ENCODE measurements at regions not wholly inside any gene's neighbourhood (a gene's known extent, or its start where the extent isn't known, plus 50 kb on each side); places are given as distances from the start of the nearest gene placed in this dataset.
"Not testable (repeated sequence)": the region's sequence is repeated elsewhere in the genome, so short reads cannot be mapped to it uniquely, and the experiment has no call there.

DNA sequence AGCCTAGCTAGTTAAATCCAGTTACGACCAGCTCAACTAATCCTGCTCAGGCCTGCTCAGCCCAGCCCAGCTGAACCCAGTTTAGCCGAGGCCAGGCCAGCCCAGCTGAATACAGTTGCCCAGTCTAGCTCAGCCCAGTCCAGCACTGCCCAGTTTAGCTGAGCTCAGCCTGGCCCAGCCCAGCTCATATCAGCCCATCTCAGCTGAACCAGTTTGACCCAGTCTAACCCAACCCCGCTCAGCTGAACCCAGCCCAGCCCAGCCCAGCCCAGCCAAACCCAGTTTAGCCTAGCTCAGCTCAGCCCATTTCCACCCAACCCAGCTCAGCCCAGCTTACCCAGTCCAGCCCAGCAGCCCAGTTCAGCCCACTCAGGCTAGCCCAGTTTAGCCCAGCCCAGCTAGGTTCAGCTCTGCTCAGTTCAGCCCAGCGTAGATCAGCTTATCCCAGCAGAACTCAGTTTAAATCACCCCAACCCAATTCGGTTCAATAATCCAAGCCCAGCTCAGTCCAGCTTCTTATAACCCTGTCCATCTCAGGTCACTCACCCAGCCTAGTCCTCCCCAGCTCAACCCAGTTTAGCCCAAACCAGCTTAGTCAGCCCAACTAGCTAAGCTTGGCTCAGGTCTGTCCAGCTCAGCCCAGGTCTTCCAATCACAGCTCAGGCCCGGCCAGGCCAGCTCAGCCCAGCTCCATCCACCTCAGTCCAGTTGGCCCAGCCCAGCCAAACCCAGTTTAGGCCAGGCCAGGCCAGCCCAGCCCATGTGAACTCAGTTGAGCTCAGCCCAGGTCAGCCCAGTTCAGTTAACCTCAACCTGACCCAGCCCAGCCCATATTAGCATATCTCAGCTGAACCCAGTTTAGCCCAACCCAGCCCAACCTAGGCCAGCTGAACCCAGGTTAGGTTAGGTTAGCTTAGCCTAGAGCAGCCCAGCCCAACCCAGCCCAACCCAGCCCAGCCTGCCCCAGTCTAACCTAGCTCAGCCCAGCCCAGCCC, 76.7 kb downstream of the TMEM121 start:
- intact Hi-C loops (cut with DNase I) = no loop called here
- no peak overlapping the region for H3K4me3 ChIP-seq
- ATAC-seq (peak; percentile 18), DNase-seq (peak in 1 of 4 donors; percentile 59)
- no peaks in the 10 kb centered on the region for H3K27me3 ChIP-seq
- no peaks in the 10 kb centered on the region for H3K4me1 ChIP-seq
- no peaks in the 10 kb centered on the region for H3K36me3 ChIP-seq
- TF ChIP-seq, protein P1, sequence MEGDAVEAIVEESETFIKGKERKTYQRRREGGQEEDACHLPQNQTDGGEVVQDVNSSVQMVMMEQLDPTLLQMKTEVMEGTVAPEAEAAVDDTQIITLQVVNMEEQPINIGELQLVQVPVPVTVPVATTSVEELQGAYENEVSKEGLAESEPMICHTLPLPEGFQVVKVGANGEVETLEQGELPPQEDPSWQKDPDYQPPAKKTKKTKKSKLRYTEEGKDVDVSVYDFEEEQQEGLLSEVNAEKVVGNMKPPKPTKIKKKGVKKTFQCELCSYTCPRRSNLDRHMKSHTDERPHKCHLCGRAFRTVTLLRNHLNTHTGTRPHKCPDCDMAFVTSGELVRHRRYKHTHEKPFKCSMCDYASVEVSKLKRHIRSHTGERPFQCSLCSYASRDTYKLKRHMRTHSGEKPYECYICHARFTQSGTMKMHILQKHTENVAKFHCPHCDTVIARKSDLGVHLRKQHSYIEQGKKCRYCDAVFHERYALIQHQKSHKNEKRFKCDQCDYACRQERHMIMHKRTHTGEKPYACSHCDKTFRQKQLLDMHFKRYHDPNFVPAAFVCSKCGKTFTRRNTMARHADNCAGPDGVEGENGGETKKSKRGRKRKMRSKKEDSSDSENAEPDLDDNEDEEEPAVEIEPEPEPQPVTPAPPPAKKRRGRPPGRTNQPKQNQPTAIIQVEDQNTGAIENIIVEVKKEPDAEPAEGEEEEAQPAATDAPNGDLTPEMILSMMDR (IDR thresholded peaks at IDR 0.05) = no peak
- H3K27ac ChIP-seq = no peak overlapping the region
- H3K9me3 ChIP-seq = no peaks in the 10 kb centered on the region

GRCh38 chr14:105604531-105605463, 78.4 kb downstream of the TMEM121 start:
- H3K9me3 ChIP-seq; H3K4me1 ChIP-seq; H3K36me3 ChIP-seq; ATAC-seq; H3K4me3 ChIP-seq; DNase-seq; H3K27ac ChIP-seq; intact Hi-C loops (cut with DNase I); H3K27me3 ChIP-seq: not testable (repeated sequence)

DNA sequence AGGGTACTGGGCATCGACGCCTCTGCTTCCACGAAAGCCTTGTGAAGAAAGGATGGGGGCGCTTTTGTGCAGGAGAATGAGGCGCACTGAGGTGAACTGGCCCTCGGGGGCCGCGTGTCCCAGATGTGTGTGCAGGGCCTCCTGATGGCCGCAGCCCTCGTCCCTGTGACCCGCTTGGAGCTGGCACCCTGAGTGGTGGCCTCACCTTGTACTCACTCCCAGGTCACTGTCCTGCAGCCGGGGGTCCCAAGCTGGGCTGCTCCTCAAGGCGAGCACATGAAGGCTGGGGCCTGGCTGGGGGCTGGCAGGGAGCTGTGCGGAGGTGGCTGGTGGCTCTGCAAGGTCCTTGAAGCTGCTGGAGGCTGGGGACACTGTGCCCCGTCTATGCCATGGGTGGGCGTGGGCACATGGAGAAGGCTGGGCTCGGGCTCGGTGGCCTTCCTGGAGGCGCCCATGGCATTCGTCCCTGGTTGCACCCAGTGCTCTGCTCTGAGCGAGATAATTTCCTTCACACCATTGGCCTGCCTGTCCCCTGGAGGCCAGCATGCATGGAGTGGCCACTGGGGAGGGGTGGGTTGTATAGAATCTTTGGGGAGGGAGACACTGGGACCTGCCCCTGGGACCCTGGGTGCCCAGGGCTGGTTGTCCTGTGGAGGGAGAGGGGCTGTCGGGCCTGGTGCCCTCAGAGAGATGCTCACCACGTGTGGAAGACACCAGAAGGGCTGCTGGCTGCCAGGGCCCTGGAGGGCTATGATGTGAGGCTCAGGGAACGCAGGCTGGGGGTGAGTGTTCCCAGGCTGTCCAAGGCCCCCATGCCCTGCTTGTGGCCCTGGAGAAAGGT, 79.3 kb downstream of the TMEM121 start:
- intact Hi-C loops (cut with DNase I) = no loop called here
- peak in 1 of 4 donors; percentile 73 for DNase-seq

GRCh38 chr14:105606305-105606975, 80.1 kb downstream of the TMEM121 start:
- H3K9me3 ChIP-seq; H3K36me3 ChIP-seq; intact Hi-C loops (cut with DNase I); H3K4me3 ChIP-seq; H3K4me1 ChIP-seq; H3K27me3 ChIP-seq; DNase-seq; H3K27ac ChIP-seq; ATAC-seq: not testable (repeated sequence)

More for the DNA sequence above, 79.3 kb downstream of the TMEM121 start:
- Histone ChIP-seq H3K27ac (no peak overlapping the region), H3K9me3 (no peaks in the 10 kb centered on the region), H3K36me3 (no peaks in the 10 kb centered on the region), H3K4me3 (no peak overlapping the region), H3K27me3 (no peaks in the 10 kb centered on the region), H3K4me1 (no peaks in the 10 kb centered on the region)
- TF ChIP-seq, protein P1 (IDR thresholded peaks at IDR 0.05) = no peak
- ATAC-seq = no peak

DNA sequence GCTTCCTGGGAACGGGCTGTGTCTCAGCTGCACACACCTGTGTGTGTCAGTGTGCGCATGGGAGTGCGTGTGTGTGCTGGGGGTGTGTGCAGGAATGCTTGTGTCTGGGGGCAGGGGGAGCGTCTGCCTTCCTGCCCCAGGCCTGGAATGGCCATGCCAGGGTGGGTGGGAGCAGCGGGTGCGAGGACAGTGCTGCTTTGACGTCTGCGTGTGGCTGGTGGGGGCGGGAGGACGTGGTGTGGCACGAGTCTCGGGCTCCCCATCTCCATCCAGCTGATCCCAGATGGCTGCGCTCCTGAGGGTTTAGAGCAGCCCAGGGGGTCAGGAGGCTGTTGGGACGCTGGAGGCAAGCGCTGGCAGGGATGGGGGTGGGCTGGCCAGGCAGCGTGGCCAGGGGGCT, 80.6 kb downstream of the TMEM121 start:
- H3K9me3 ChIP-seq; H3K27me3 ChIP-seq; intact Hi-C loops (cut with DNase I); H3K4me1 ChIP-seq; H3K36me3 ChIP-seq; ATAC-seq; H3K27ac ChIP-seq; H3K4me3 ChIP-seq: not testable (repeated sequence)
- peak in 1 of 4 donors; percentile 73 for DNase-seq

GRCh38 chr14:105614987-105615386, 88.6 kb downstream of the TMEM121 start:
- intact Hi-C loops (cut with DNase I); H3K4me3 ChIP-seq; ATAC-seq; H3K36me3 ChIP-seq; H3K9me3 ChIP-seq; H3K27ac ChIP-seq; H3K27me3 ChIP-seq; H3K4me1 ChIP-seq; DNase-seq: not testable (repeated sequence)

DNA sequence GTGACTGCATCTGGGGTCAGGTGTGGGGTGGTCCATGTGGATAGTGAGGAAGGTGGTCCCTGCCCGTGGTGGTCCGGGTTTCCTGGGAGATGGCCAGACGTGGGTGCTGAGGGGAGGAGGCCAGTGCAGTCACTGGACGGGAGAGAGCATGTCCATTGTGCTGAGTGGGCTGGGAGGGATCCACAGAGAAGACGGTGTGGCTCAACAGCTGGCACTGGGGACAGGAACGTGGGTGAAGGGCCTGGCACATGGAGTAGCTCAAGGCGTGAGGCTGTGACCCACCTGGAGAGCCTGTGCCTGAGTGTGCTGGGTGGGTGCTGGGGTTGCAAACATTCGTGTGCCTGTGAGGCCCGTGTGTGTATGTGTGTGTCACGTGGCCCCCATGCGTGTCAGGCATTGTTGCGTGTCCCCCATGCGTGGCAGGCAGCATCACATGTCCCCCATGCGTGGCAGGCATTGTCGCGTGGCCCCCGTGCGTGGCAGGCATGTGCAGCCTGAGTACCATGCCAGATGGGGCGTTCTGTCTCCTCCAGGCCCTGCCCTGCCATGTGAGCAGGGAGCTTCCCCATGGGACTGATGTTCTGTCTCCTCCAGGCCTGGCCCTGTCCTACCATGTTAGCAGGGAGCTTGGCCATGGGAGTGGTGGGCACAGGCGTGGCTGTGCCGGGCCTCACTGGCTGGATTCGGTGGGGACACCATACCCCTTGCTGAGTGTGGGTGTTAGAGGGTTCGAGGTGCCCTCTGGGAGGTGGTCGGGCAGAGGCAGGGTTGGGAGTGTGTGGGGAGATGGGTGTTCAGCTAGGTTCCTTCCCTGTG, 89.8 kb downstream of the TMEM121 start:
- intact Hi-C loops (cut with DNase I); H3K4me1 ChIP-seq; H3K27ac ChIP-seq; H3K4me3 ChIP-seq; H3K9me3 ChIP-seq; H3K36me3 ChIP-seq; ATAC-seq; H3K27me3 ChIP-seq: not testable (repeated sequence)
- DNase-seq = peak in 1 of 4 donors; percentile 84

Measured in left lung (tissue), 4 donors.